ENCODE measurements at regions not wholly inside any gene's neighbourhood (a gene's known extent, or its start where the extent isn't known, plus 50 kb on each side); places are given as distances from the start of the nearest gene placed in this dataset.

DNA sequence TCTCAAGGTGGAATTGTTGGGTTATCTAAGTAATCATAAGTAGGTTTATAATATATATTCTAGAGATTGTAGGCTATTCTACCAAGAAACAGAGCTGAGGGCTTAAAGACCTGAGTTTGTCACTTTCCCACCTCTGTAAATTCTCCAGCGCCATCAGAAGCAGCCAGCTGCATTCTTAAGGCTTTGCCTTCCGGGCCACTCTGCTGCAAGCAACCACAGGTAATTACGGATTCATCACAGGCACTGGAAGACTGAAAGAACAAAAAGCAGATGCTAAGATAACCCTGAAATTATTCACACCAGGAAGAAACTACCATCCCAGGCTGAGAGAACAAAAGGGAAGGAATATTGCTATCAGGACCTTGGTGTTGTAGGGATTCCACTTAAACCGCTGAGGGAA lies 137.8 kb upstream of the JCAD start:
- TF ChIP-seq, protein P1, sequence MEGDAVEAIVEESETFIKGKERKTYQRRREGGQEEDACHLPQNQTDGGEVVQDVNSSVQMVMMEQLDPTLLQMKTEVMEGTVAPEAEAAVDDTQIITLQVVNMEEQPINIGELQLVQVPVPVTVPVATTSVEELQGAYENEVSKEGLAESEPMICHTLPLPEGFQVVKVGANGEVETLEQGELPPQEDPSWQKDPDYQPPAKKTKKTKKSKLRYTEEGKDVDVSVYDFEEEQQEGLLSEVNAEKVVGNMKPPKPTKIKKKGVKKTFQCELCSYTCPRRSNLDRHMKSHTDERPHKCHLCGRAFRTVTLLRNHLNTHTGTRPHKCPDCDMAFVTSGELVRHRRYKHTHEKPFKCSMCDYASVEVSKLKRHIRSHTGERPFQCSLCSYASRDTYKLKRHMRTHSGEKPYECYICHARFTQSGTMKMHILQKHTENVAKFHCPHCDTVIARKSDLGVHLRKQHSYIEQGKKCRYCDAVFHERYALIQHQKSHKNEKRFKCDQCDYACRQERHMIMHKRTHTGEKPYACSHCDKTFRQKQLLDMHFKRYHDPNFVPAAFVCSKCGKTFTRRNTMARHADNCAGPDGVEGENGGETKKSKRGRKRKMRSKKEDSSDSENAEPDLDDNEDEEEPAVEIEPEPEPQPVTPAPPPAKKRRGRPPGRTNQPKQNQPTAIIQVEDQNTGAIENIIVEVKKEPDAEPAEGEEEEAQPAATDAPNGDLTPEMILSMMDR (IDR thresholded peaks at IDR 0.05; ENCODE audit: low read depth, low read length, poor library complexity, severe bottlenecking), result no peak
- no peak for TF ChIP-seq EZH2phosphoT487 (IDR thresholded peaks at IDR 0.05; ENCODE audit: borderline replicate concordance, low read length)
